ENCODE measurements at regions not wholly inside any gene's neighbourhood (a gene's known extent, or its start where the extent isn't known, plus 50 kb on each side); places are given as distances from the start of the nearest gene placed in this dataset.
"Not testable (repeated sequence)": the region's sequence is repeated elsewhere in the genome, so short reads cannot be mapped to it uniquely, and the experiment has no call there.

- TF ChIP-seq ZFX (IDR thresholded peaks at IDR 0.05; ENCODE audit: borderline replicate concordance) = no peak
- TF ChIP-seq, protein P1, sequence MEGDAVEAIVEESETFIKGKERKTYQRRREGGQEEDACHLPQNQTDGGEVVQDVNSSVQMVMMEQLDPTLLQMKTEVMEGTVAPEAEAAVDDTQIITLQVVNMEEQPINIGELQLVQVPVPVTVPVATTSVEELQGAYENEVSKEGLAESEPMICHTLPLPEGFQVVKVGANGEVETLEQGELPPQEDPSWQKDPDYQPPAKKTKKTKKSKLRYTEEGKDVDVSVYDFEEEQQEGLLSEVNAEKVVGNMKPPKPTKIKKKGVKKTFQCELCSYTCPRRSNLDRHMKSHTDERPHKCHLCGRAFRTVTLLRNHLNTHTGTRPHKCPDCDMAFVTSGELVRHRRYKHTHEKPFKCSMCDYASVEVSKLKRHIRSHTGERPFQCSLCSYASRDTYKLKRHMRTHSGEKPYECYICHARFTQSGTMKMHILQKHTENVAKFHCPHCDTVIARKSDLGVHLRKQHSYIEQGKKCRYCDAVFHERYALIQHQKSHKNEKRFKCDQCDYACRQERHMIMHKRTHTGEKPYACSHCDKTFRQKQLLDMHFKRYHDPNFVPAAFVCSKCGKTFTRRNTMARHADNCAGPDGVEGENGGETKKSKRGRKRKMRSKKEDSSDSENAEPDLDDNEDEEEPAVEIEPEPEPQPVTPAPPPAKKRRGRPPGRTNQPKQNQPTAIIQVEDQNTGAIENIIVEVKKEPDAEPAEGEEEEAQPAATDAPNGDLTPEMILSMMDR (IDR thresholded peaks at IDR 0.05) = no peak
- H3K27ac ChIP-seq = no peak overlapping the region
Measured at GRCh38 chr4:96431094-96431493, 591.2 kb downstream of the PDHA2 start.

- H3K27ac ChIP-seq = no peak overlapping the region
- TF ChIP-seq, protein P1 (IDR thresholded peaks at IDR 0.05) = no peak
- TF ChIP-seq ZFX (IDR thresholded peaks at IDR 0.05; ENCODE audit: borderline replicate concordance) = no peak
Measured at GRCh38 chr4:96448315-96448872, 608.5 kb downstream of the PDHA2 start.

DNA sequence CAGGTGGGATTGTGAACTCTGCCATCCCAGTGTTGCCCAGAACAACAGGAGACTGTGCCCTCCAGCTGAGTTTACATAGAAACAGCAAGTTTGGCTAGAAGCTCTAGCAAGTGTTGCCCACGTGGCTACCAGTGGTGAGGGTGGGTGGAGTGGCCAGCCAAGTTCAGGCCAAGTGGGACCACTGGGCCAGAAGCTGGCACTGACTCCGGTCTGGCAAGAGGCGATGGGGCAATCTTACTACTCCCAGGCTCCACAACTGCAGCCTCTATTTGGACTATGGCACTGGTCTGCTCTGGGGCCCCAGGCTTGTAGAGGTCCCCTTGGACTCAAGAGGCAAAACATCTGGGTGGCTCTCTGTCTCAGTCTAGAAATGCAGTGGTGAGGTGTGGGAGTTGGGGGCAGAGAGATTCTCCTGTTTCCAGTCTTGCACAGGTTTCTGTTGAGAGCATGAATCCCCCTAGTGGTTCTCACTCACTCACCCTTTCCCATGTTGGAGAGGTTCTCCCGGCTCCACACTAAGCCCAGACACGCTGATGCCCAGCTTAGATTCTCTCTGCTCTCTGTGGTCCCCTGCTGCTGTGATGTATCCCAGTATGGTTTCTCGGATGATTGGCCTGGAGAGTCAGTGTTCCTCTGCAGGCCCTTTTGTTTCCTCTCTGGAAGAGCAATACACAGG is 615.3 kb downstream of the PDHA2 start:
- H3K27ac ChIP-seq = no peak overlapping the region
- TF ChIP-seq ZFX (IDR thresholded peaks at IDR 0.05; ENCODE audit: borderline replicate concordance) = no peak
- TF ChIP-seq, protein P1 (IDR thresholded peaks at IDR 0.05) = no peak

- not testable (repeated sequence) for H3K27ac ChIP-seq
Measured at GRCh38 chr4:96458031-96458430, 618.1 kb downstream of the PDHA2 start.

DNA sequence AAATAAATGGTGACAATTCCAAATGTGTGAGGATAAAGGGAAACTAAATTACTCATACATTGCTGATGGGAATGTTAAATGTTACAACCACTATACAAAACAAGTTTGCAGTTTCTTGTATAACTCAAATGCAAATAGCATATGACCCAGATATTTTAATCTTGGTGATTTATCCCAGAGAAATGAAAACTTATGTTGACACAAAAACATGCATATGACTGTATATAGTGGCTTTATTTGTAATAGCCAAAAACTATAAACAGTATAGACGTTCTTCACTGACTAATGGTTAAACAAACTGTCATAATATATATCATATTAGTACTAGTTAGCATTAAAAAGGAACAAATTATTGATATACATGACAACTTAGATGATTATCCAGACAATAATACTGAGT is 619.2 kb downstream of the PDHA2 start:
- H3K27ac ChIP-seq = no peak overlapping the region
- TF ChIP-seq, protein P1 (IDR thresholded peaks at IDR 0.05) = no peak

DNA sequence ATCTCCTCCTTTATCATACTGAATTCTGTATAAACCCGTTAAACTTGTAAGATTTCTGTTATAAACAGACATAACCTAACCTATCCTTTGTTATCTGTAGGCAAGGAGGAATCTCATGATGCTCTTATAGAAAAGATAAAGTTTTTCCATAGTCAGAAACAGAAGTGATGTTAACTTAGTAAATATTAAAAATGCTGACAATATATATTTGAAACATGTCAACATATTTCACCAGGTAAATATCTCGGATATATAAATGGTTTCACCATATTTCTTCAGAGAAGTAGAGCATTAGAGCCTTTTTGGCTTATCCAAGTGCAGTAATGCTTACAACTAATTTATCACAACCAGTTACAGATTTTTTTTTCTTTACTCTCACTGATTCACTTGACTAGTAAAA is 625.9 kb downstream of the PDHA2 start:
- TF ChIP-seq, protein P1 (IDR thresholded peaks at IDR 0.05) = no peak
- no peak for TF ChIP-seq ZFX (IDR thresholded peaks at IDR 0.05; ENCODE audit: borderline replicate concordance)

GRCh38 chr4:96471956-96472867 is 632.3 kb downstream of the PDHA2 start:
- TF ChIP-seq, protein P1 (IDR thresholded peaks at IDR 0.05) = no peak
- no peak for TF ChIP-seq ZFX (IDR thresholded peaks at IDR 0.05; ENCODE audit: borderline replicate concordance)
- H3K27ac ChIP-seq = no peak overlapping the region

More for the DNA sequence above, 625.9 kb downstream of the PDHA2 start:
- H3K27ac ChIP-seq = no peak overlapping the region

Data from 22Rv1 (cell line).